ENCODE measurements at regions not wholly inside any gene's neighbourhood (a gene's known extent, or its start where the extent isn't known, plus 50 kb on each side); places are given as distances from the start of the nearest gene placed in this dataset.
"Not testable (repeated sequence)": the region's sequence is repeated elsewhere in the genome, so short reads cannot be mapped to it uniquely, and the experiment has no call there.

GRCh38 chr3:4908433-4909156, 70.6 kb upstream of the BHLHE40 start:
- in situ Hi-C loops (cut with MboI; ENCODE audit: low pct_ligation_motif_present in 1 of 4, low pct_unique_long_range_greater_than_20kb in 1 of 4, low sequenced_read_pairs in 3 of 4) = no loop called here

GRCh38 chr3:4914464-4914863, 64.8 kb upstream of the BHLHE40 start:
- Histone ChIP-seq H3K4me1 (no peaks in the 10 kb centered on the region), H3K4me3 (no peak overlapping the region), H3K9me3 (peaks cover 0 to 3% of the 10 kb centered on the region in 2 donors), H3K27ac (no peak overlapping the region), H3K27me3 (no peaks in the 10 kb centered on the region), H3K36me3 (no peaks in the 10 kb centered on the region)
- in situ Hi-C loops (cut with MboI; ENCODE audit: low pct_ligation_motif_present in 1 of 4, low pct_unique_long_range_greater_than_20kb in 1 of 4, low sequenced_read_pairs in 3 of 4) (no loop called here), intact Hi-C loops (cut with DNase I; ENCODE audit: low total_unique reads) (no loop called here)
- WGBS, 2 donors (ENCODE audit: low coverage in 1 of 2) = 93 to 95% methylated on average over 5 of the region's 5 CpGs
- no peak for DNase-seq
- no peak for TF ChIP-seq CTCF (IDR thresholded peaks at IDR 0.05)

More at GRCh38 chr3:4908433-4909156, 70.6 kb upstream of the BHLHE40 start:
- H3K36me3 ChIP-seq = no peaks in the 10 kb centered on the region
- H3K27ac ChIP-seq = no peak overlapping the region
- H3K27me3 ChIP-seq = no peaks in the 10 kb centered on the region
- TF ChIP-seq EP300 (IDR thresholded peaks at IDR 0.05; ENCODE audit: low read depth) (no peak), POLR2AphosphoS5 (IDR thresholded peaks at IDR 0.05) (no peak), CTCF (IDR thresholded peaks at IDR 0.05) (no peak)
- intact Hi-C loops (cut with DNase I; ENCODE audit: low total_unique reads) = no loop called here
- no peak overlapping the region for H3K4me3 ChIP-seq
- 84 to 95% methylated on average over 8 of the region's 8 CpGs for whole genome bisulfite sequencing, 2 donors (ENCODE audit: low coverage in 1 of 2)
- peaks cover 0 to under 1% of the 10 kb centered on the region in 2 donors for H3K9me3 ChIP-seq
- DNase-seq = no peak
- H3K4me1 ChIP-seq = peaks cover 0 to 27% (median 14%) of the 10 kb centered on the region in 4 donors

- in situ Hi-C loops (cut with MboI; ENCODE audit: low pct_ligation_motif_present in 1 of 4, low pct_unique_long_range_greater_than_20kb in 1 of 4, low sequenced_read_pairs in 3 of 4); H3K36me3 ChIP-seq; H3K4me3 ChIP-seq; H3K27ac ChIP-seq; H3K27me3 ChIP-seq; intact Hi-C loops (cut with DNase I; ENCODE audit: low total_unique reads); H3K4me1 ChIP-seq; DNase-seq; H3K9me3 ChIP-seq: not testable (repeated sequence)
- WGBS, 2 donors (ENCODE audit: low coverage in 1 of 2) = 67% methylated on average over 1 of the region's 2 CpGs; no CpG with 5 or more reads in 1 of the 2 donors
These were observed 57.6 kb upstream of the BHLHE40 start for GRCh38 chr3:4921589-4921988.

GRCh38 chr3:4926892-4927291, 52.3 kb upstream of the BHLHE40 start:
- Histone ChIP-seq H3K36me3 (no peaks in the 10 kb centered on the region), H3K4me3 (no peak overlapping the region), H3K27ac (no peak overlapping the region), H3K9me3 (no peaks in the 10 kb centered on the region), H3K4me1 (no peaks in the 10 kb centered on the region), H3K27me3 (no peaks in the 10 kb centered on the region)
- intact Hi-C loops (cut with DNase I; ENCODE audit: low total_unique reads) (no loop called here), in situ Hi-C loops (cut with MboI; ENCODE audit: low pct_ligation_motif_present in 1 of 4, low pct_unique_long_range_greater_than_20kb in 1 of 4, low sequenced_read_pairs in 3 of 4) (no loop called here)
- DNase-seq = no peak
- 71 to 77% methylated on average over 1 of the region's 1 CpG for WGBS, 2 donors (ENCODE audit: low coverage in 1 of 2)
- TF ChIP-seq CTCF (IDR thresholded peaks at IDR 0.05) (no peak), POLR2AphosphoS5 (IDR thresholded peaks at IDR 0.05) (no peak), POLR2A (IDR thresholded peaks at IDR 0.05) (no peak), EP300 (IDR thresholded peaks at IDR 0.05; ENCODE audit: low read depth) (no peak)

- WGBS, 2 donors (ENCODE audit: low coverage in 1 of 2) = 94% methylated on average over 7 of the region's 7 CpGs; no CpG with 5 or more reads in 1 of the 2 donors
- Histone ChIP-seq H3K36me3 (no peaks in the 10 kb centered on the region), H3K27me3 (no peaks in the 10 kb centered on the region), H3K4me1 (no peaks in the 10 kb centered on the region), H3K9me3 (no peaks in the 10 kb centered on the region), H3K27ac (no peak overlapping the region), H3K4me3 (no peak overlapping the region)
- in situ Hi-C loops (cut with MboI; ENCODE audit: low pct_ligation_motif_present in 1 of 4, low pct_unique_long_range_greater_than_20kb in 1 of 4, low sequenced_read_pairs in 3 of 4) = no loop called here
- TF ChIP-seq POLR2AphosphoS5 (IDR thresholded peaks at IDR 0.05) (no peak), EP300 (IDR thresholded peaks at IDR 0.05; ENCODE audit: low read depth) (no peak), CTCF (IDR thresholded peaks at IDR 0.05) (no peak), POLR2A (IDR thresholded peaks at IDR 0.05) (no peak)
- DNase-seq = no peak
- intact Hi-C loops (cut with DNase I; ENCODE audit: low total_unique reads) = no loop called here
These were observed 50.9 kb upstream of the BHLHE40 start for GRCh38 chr3:4928277-4928789.

Data from transverse colon (tissue), 4 donors.